ENCODE measurements at regions not wholly inside any gene's neighbourhood (a gene's known extent, or its start where the extent isn't known, plus 50 kb on each side); places are given as distances from the start of the nearest gene placed in this dataset.

GRCh38 chr13:89903115-89903514, 1444.4 kb upstream of the MIR17HG start:
- H3K4me3 ChIP-seq = no peak overlapping the region
- no peaks in the 10 kb centered on the region for H3K36me3 ChIP-seq (replicated peaks; ENCODE audit: insufficient read depth, low read depth)
- no peak overlapping the region for H3K27ac ChIP-seq
- H4K20me1 ChIP-seq (ENCODE audit: insufficient read depth, poor library complexity, severe bottlenecking) = no peaks in the 10 kb centered on the region
- H3K79me2 ChIP-seq = no peaks in the 10 kb centered on the region
- no peaks in the 10 kb centered on the region for H3K27me3 ChIP-seq
- no peak for TF ChIP-seq CTCF (IDR thresholded peaks at IDR 0.05; ENCODE audit: poor library complexity)
- no peak for TF ChIP-seq EZH2phosphoT487 (IDR thresholded peaks at IDR 0.05; ENCODE audit: low read depth, severe bottlenecking, unreplicated experiment)
- no peak for TF ChIP-seq EZH2 (IDR thresholded peaks at IDR 0.05; ENCODE audit: borderline replicate concordance)
- 87% methylated on average over 2 of the region's 2 CpGs for WGBS (ENCODE audit: low lambda C conversion rate, missing lambda C conversion rate)
- no peaks in the 10 kb centered on the region for H3K4me1 ChIP-seq (ENCODE audit: insufficient read depth)
- H2AFZ ChIP-seq = no peak overlapping the region
- no peak for DNase-seq (ENCODE audit: low spot score)
- no peaks in the 10 kb centered on the region for H3K9me2 ChIP-seq (replicated peaks; ENCODE audit: insufficient read depth)
- H3K9me3 ChIP-seq (ENCODE audit: low read depth) = no peaks in the 10 kb centered on the region
- no peak overlapping the region for H3K4me2 ChIP-seq

GRCh38 chr13:89910166-89910565, 1437.3 kb upstream of the MIR17HG start:
- no peak overlapping the region for H3K4me3 ChIP-seq
- TF ChIP-seq EZH2phosphoT487 (IDR thresholded peaks at IDR 0.05; ENCODE audit: low read depth, severe bottlenecking, unreplicated experiment) (no peak), CTCF (IDR thresholded peaks at IDR 0.05; ENCODE audit: poor library complexity) (no peak)
- H2AFZ ChIP-seq = no peak overlapping the region
- H3K9me2 ChIP-seq (replicated peaks; ENCODE audit: insufficient read depth) = no peaks in the 10 kb centered on the region
- no peaks in the 10 kb centered on the region for H3K79me2 ChIP-seq
- no peak for DNase-seq (ENCODE audit: low spot score)
- H3K36me3 ChIP-seq (replicated peaks; ENCODE audit: insufficient read depth, low read depth) = no peaks in the 10 kb centered on the region
- no peaks in the 10 kb centered on the region for H4K20me1 ChIP-seq (ENCODE audit: insufficient read depth, poor library complexity, severe bottlenecking)
- H3K4me2 ChIP-seq = no peak overlapping the region
- no peaks in the 10 kb centered on the region for H3K4me1 ChIP-seq (ENCODE audit: insufficient read depth)
- H3K27me3 ChIP-seq = no peaks in the 10 kb centered on the region
- H3K27ac ChIP-seq = no peak overlapping the region
- no peaks in the 10 kb centered on the region for H3K9me3 ChIP-seq (ENCODE audit: low read depth)
- WGBS (ENCODE audit: low lambda C conversion rate, missing lambda C conversion rate) = 84% methylated on average over 12 of the region's 12 CpGs

- Histone ChIP-seq H3K4me2 (no peak overlapping the region), H3K36me3 (replicated peaks; ENCODE audit: insufficient read depth, low read depth) (no peaks in the 10 kb centered on the region), H3K27me3 (no peaks in the 10 kb centered on the region), H3K9me3 (ENCODE audit: low read depth) (no peaks in the 10 kb centered on the region), H3K4me1 (ENCODE audit: insufficient read depth) (no peaks in the 10 kb centered on the region), H4K20me1 (ENCODE audit: insufficient read depth, poor library complexity, severe bottlenecking) (no peaks in the 10 kb centered on the region), H3K79me2 (no peaks in the 10 kb centered on the region), H3K27ac (no peak overlapping the region), H2AFZ (no peak overlapping the region), H3K9me2 (replicated peaks; ENCODE audit: insufficient read depth) (no peaks in the 10 kb centered on the region), H3K4me3 (no peak overlapping the region)
- TF ChIP-seq EZH2phosphoT487 (IDR thresholded peaks at IDR 0.05; ENCODE audit: low read depth, severe bottlenecking, unreplicated experiment) (no peak), CTCF (IDR thresholded peaks at IDR 0.05; ENCODE audit: poor library complexity) (no peak), EZH2 (IDR thresholded peaks at IDR 0.05; ENCODE audit: borderline replicate concordance) (no peak)
- WGBS (ENCODE audit: low lambda C conversion rate, missing lambda C conversion rate) = 79% methylated on average over 2 of the region's 2 CpGs
- DNase-seq (ENCODE audit: low spot score) = no peak
These were observed 1430.9 kb upstream of the MIR17HG start for GRCh38 chr13:89916551-89916950.

GRCh38 chr13:89920461-89920860, 1427.0 kb upstream of the MIR17HG start:
- no peaks in the 10 kb centered on the region for H3K9me2 ChIP-seq (replicated peaks; ENCODE audit: insufficient read depth)
- no peak overlapping the region for H3K4me3 ChIP-seq
- H4K20me1 ChIP-seq (ENCODE audit: insufficient read depth, poor library complexity, severe bottlenecking) = no peaks in the 10 kb centered on the region
- H2AFZ ChIP-seq = no peak overlapping the region
- no peaks in the 10 kb centered on the region for H3K9me3 ChIP-seq (ENCODE audit: low read depth)
- H3K4me1 ChIP-seq (ENCODE audit: insufficient read depth) = no peaks in the 10 kb centered on the region
- H3K4me2 ChIP-seq = no peak overlapping the region
- no peaks in the 10 kb centered on the region for H3K36me3 ChIP-seq (replicated peaks; ENCODE audit: insufficient read depth, low read depth)
- WGBS (ENCODE audit: low lambda C conversion rate, missing lambda C conversion rate) = 59% methylated on average over 2 of the region's 2 CpGs
- no peak overlapping the region for H3K27ac ChIP-seq
- TF ChIP-seq CTCF (IDR thresholded peaks at IDR 0.05; ENCODE audit: poor library complexity) = no peak
- TF ChIP-seq EZH2phosphoT487 (IDR thresholded peaks at IDR 0.05; ENCODE audit: low read depth, severe bottlenecking, unreplicated experiment) = no peak
- TF ChIP-seq EZH2 (IDR thresholded peaks at IDR 0.05; ENCODE audit: borderline replicate concordance) = no peak
- H3K79me2 ChIP-seq = no peaks in the 10 kb centered on the region
- no peak for DNase-seq (ENCODE audit: low spot score)
- no peaks in the 10 kb centered on the region for H3K27me3 ChIP-seq
